ENCODE measurements at regions not wholly inside any gene's neighbourhood (a gene's known extent, or its start where the extent isn't known, plus 50 kb on each side); places are given as distances from the start of the nearest gene placed in this dataset.

DNA sequence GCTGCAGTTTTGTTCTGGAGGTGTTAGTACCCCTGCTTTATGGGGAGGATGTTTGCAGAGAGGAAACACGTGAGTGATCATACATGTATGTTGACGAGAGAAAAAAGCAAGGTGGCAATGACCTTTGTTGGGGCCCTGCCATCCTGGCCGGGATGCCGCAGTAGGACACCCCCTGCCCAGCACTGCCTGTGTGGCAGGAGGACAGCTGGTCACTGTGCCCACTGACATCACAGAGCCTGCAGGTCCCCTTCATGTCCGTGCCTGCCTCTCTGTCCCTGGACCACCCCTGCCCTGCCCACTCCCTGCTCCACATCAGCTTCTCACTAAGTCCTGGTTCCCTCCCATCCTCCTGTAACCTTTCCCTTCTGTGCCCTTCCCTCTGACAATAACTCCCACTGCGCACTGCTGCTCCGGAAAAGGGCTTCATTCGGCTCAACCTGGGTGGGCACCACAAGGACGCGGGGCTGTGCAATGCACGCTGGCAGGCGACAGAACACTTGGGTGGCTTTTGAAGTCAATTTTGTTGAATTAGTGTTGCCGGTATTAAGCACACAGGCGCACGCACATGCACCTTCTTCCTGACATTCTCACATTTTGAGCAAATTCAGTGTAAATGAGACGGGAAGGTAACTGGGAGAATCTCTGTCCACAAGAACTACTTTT lies 51.5 kb upstream of the TWIST2 start:
- no peak for DNase-seq
- in situ Hi-C loops (cut with HindIII; ENCODE audit: low pct_ligation_motif_present, low pct_unique_long_range_greater_than_20kb, low sequenced_read_pairs), result no loop called here

DNA sequence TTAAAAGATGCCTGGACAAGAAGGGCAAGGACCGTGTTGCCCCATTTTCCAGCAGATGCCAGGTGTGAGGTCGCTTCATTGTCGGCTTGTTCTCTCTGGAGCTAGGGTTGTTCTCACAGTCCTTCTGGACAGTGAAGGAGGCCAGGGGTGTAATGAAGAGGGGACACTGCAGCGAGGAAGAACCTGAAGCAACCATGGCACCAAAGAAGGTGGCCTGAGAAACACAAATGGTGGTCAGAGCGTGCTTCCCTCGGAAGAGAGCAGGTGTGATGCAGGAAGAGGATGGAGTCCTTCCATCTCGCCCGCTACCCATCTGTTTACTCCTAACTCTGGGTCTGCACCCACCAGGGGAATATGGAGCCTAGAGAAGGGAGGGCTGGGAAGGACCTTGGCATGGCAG lies 50.3 kb upstream of the TWIST2 start:
- DNase-seq, result no peak
- in situ Hi-C loops (cut with HindIII; ENCODE audit: low pct_ligation_motif_present, low pct_unique_long_range_greater_than_20kb, low sequenced_read_pairs), result no loop called here

Data from ACHN (cell line).